Dermis blood vessel endothelial cell (primary cell): ENCODE measurements at regions not wholly inside any gene's neighbourhood (a gene's known extent, or its start where the extent isn't known, plus 50 kb on each side); places are given as distances from the start of the nearest gene placed in this dataset.

Source experiments
- DNase-seq: peaks from one replicate; pipeline ENCODE4 v3.0.0; 2010

DNA sequence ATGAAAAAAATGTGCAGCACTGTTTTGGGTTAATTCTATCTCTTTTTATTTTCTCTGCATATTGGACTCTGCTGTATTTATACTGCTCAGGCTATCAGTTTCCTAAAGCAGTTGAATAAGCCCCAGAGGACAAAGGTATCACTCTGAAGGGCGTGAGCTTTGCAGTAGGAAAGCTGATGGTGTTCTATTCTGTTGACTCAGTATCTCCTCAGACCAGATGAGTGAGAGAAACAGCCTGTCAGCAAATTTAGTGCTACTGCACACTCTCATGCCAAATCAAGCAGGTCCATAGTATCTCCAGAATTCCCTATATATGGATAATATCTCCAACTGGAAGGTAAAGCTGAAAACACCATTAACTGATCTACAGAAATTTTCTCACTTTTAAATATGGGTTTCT is 132.3 kb upstream of the UGT8 start:
- no peak for DNase-seq

- no peak for DNase-seq
Observed at GRCh38 chr4:114472269-114473032, 126.2 kb upstream of the UGT8 start.

- no peak for DNase-seq
Observed at GRCh38 chr4:114474188-114474800, 124.3 kb upstream of the UGT8 start.

- DNase-seq = no peak
Observed at GRCh38 chr4:114476310-114476709, 122.3 kb upstream of the UGT8 start.

DNA sequence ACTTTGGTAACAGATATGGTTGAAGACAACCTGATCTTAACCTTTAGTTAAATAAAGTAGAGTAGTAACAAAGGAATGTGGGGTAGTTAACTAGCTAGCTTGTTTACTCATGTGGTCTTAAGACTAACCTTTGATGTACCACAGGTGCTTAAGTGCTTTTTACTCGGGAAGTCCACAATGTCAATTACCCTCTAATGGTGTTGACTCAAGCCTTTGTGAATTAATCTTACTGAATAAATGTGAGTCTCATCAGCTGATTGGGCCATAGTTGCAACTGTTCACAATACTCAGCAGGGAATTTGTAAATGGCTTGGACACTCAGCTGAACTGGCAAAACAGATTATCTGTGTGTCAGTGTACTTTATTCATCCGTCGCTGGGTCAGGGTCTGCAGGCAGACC is 119.0 kb upstream of the UGT8 start:
- no peak for DNase-seq

DNA sequence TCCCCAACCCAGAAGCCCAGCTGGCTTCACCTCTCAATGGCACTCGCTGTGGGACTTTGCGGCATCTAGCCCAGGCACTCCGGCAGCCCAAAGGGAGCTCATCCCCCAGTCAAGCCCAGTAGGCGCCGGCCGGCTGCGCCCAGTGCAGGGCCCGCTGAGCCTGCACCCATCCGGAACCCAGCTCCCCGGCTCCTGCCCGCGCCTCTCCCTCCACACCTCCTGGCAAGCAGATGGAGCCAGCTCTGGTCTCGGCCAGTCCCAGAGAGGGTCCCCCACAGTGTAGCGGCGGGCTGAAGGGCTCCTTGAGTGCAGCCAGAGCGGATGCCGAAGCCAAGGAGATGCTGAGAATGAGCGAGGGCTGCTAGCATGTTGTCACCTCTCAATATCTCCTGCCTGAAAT is 116.8 kb upstream of the UGT8 start:
- DNase-seq = no peak

GRCh38 chr4:114487101-114487500 is 111.5 kb upstream of the UGT8 start:
- DNase-seq = no peak

GRCh38 chr4:114488301-114488982 is 110.2 kb upstream of the UGT8 start:
- DNase-seq = no peak

- DNase-seq = no peak
Observed at GRCh38 chr4:114494246-114494803, 104.3 kb upstream of the UGT8 start.

- DNase-seq = no peak
Observed at GRCh38 chr4:114495471-114495928, 103.1 kb upstream of the UGT8 start.

GRCh38 chr4:114497116-114497515 is 101.5 kb upstream of the UGT8 start:
- no peak for DNase-seq

- no peak for DNase-seq
Observed at GRCh38 chr4:114509340-114509739, 89.3 kb upstream of the UGT8 start.

- DNase-seq = no peak
Observed at GRCh38 chr4:114512595-114513295, 85.9 kb upstream of the UGT8 start.

GRCh38 chr4:114519368-114519767 is 79.2 kb upstream of the UGT8 start:
- DNase-seq = no peak

DNA sequence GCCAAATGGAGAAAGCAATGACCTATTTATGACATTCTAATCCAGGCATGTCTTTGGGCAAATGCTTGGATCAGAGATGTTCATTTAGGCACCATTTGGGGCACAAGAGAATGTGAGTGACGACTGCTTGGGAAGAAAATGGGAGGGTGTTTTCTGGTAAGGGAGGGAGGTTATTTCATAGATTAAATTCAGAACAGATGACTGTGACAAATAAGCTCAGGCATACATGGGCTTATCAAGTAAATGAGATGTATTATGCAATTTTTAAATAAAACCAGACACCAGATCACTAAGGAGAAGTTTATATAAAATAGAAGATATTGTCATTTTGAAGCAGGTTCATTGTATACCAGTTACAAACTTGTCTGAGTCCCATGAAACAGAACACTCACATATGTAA is 71.4 kb upstream of the UGT8 start:
- no peak for DNase-seq

DNA sequence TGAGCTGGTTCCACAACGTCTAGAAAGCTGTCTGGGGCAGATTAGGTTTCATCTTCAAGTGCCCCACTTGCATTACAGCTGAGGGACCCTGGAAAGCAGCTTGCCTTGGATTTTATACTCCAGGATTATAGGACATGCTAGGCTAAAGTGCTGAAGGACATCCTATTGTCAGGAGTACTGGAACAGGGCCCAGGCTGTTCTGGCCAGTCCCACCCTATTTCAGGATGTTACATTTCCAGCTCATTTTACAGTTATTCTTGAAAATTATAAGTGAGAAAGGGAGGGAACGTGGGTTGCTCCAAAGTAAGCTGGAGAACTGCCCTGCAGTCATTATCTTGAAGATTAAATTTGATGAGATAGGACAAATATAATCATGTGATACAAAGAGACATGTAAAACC is 71.0 kb upstream of the UGT8 start:
- DNase-seq = no peak

- no peak for DNase-seq
Observed at GRCh38 chr4:114535725-114536124, 62.9 kb upstream of the UGT8 start.

- no peak for DNase-seq
Observed at GRCh38 chr4:114537352-114537751, 61.3 kb upstream of the UGT8 start.

- DNase-seq = no peak
Observed at GRCh38 chr4:114538012-114538617, 60.5 kb upstream of the UGT8 start.

DNA sequence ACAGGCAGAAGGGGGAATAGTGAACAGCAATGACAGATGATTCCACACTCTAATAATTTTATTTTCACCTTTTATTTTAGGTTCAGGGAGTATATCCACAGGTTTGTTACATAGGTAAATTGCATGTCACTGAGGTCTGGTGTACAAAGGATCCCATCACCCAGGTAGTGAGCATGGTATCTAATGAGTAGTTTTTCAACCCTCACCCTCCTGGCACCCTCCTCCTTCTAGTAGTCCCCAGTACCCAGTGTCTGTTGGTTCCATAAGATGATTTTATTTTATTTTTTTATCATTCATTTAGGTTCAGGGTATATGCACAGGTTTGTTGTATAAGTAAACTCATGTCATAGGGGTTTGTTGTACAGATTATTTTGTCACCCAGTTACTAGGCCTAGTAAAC is 58.6 kb upstream of the UGT8 start:
- no peak for DNase-seq

DNA sequence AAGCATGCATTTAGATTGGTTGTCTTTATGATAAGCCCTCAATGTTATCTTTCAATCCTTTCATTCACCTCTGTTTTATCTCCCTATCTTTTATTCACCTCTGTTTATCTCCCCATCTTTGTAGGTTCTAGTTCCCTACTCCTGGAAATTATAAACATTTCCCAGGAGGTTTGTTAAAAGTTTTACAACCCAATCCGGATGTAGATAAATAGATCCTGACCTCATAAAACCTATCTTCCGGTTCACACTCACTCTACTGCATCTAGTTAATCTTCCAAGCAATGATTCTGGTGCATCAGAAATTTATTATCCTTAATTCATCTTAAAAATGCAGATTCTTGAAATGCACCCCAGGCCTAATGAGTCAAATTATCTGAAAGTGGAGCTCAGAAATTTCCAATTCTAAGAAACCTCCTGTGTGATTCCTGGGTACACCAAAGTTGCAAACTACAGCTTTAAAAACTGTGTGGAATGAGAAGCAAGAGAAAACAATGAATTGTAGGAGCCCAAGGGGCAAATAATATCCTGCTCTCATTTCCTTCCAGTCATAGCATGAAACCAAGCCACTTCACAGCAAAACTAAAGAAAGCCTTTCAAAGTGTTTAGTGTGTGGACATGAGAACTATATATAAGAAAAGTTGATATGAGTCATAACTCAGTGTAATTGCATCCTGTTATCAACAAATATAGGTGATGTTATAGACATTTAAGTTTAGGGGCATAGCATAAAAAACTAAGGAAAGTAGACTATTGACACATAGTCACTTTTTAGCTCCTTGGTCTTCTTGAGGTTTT is 51.1 kb upstream of the UGT8 start:
- DNase-seq = no peak
